NCI-H2196 (cell line): ENCODE measurements at regions not wholly inside any gene's neighbourhood (a gene's known extent, or its start where the extent isn't known, plus 50 kb on each side); places are given as distances from the start of the nearest gene placed in this dataset.

Experiments used
- DNase-seq: peaks from one replicate; lab custom pipeline; 2025; ENCODE audit not compliant: unreplicated experiment; lab: John Stamatoyannopoulos, UW

GRCh38 chr6:145486306-145486705 lies 249.0 kb downstream of the EPM2A start:
- no peak for DNase-seq

- no peak for DNase-seq
Measured at GRCh38 chr6:145489583-145489982, 245.7 kb downstream of the EPM2A start.

- DNase-seq = no peak
Measured at GRCh38 chr6:145490068-145490467, 245.3 kb downstream of the EPM2A start.

GRCh38 chr6:145491126-145491525 lies 244.2 kb downstream of the EPM2A start:
- no peak for DNase-seq

GRCh38 chr6:145497006-145497405 lies 238.3 kb downstream of the EPM2A start:
- DNase-seq = no peak

- DNase-seq = no peak
Measured at GRCh38 chr6:145498425-145498824, 236.9 kb downstream of the EPM2A start.

- DNase-seq = peak; percentile 25
Measured at GRCh38 chr6:145502416-145502815, 232.9 kb downstream of the EPM2A start.

- DNase-seq = no peak
Measured at GRCh38 chr6:145506136-145506535, 229.2 kb downstream of the EPM2A start.

- DNase-seq = no peak
Measured at GRCh38 chr6:145506565-145506964, 228.8 kb downstream of the EPM2A start.

GRCh38 chr6:145507239-145507638 lies 228.1 kb downstream of the EPM2A start:
- DNase-seq = no peak

GRCh38 chr6:145508107-145508506 lies 227.2 kb downstream of the EPM2A start:
- DNase-seq = no peak

GRCh38 chr6:145517492-145517891 lies 217.8 kb downstream of the EPM2A start:
- DNase-seq = no peak

- DNase-seq = no peak
Measured at GRCh38 chr6:145525038-145525437, 210.3 kb downstream of the EPM2A start.

- peak; percentile 58 for DNase-seq
Measured at GRCh38 chr6:145529582-145529981, 205.7 kb downstream of the EPM2A start.

- DNase-seq = no peak
Measured at GRCh38 chr6:145530454-145530853, 204.9 kb downstream of the EPM2A start.

- no peak for DNase-seq
Measured at GRCh38 chr6:145531032-145531431, 204.3 kb downstream of the EPM2A start.

GRCh38 chr6:145531822-145532221 lies 203.5 kb downstream of the EPM2A start:
- no peak for DNase-seq

- no peak for DNase-seq
Measured at GRCh38 chr6:145532361-145532760, 203.0 kb downstream of the EPM2A start.

GRCh38 chr6:145534989-145535388 lies 200.3 kb downstream of the EPM2A start:
- DNase-seq = no peak

- no peak for DNase-seq
Measured at GRCh38 chr6:145538989-145539388, 196.3 kb downstream of the EPM2A start.

GRCh38 chr6:145539831-145540230 lies 195.5 kb downstream of the EPM2A start:
- DNase-seq = no peak

GRCh38 chr6:145540741-145541140 lies 194.6 kb downstream of the EPM2A start:
- DNase-seq = no peak

- no peak for DNase-seq
Measured at GRCh38 chr6:145544041-145544440, 191.3 kb downstream of the EPM2A start.

- DNase-seq = no peak
Measured at GRCh38 chr6:145544514-145544913, 190.8 kb downstream of the EPM2A start.
